GM12875 (cell line): ENCODE measurements at regions not wholly inside any gene's neighbourhood (a gene's known extent, or its start where the extent isn't known, plus 50 kb on each side); places are given as distances from the start of the nearest gene placed in this dataset.

Experiments
- H3K4me3 ChIP-seq: one replicate; pipeline ENCODE4 v1.5.1; 2011; ENCODE audit warnings: low read depth, low read length, control low read depth
- CTCF ChIP-seq: IDR thresholded peaks from 2 replicates; pipeline ENCODE4 v1.5.1; 2011; ENCODE audit warnings: low read depth, mild to moderate bottlenecking, control low read depth, inconsistent platforms, low read length, moderate library complexity, borderline replicate concordance; ENCODE audit not compliant: insufficient read depth

- TF ChIP-seq CTCF, result no peak
- H3K4me3 ChIP-seq, result no peak overlapping the region
Observed at GRCh38 chr11:16605389-16605893, 133.0 kb upstream of the C11orf58 start.

GRCh38 chr11:16604794-16605388, 133.6 kb upstream of the C11orf58 start:
- no peak overlapping the region for H3K4me3 ChIP-seq
- TF ChIP-seq CTCF, result no peak

GRCh38 chr11:16603890-16604793, 134.3 kb upstream of the C11orf58 start:
- H3K4me3 ChIP-seq, result no peak overlapping the region
- no peak for TF ChIP-seq CTCF

GRCh38 chr11:16603245-16603644, 135.2 kb upstream of the C11orf58 start:
- H3K4me3 ChIP-seq, result no peak overlapping the region
- no peak for TF ChIP-seq CTCF

GRCh38 chr11:16598906-16599305, 139.5 kb upstream of the C11orf58 start:
- TF ChIP-seq CTCF, result no peak
- no peak overlapping the region for H3K4me3 ChIP-seq

GRCh38 chr11:16598032-16598431, 140.4 kb upstream of the C11orf58 start:
- H3K4me3 ChIP-seq, result no peak overlapping the region
- TF ChIP-seq CTCF, result no peak

- H3K4me3 ChIP-seq, result no peak overlapping the region
- no peak for TF ChIP-seq CTCF
Observed at GRCh38 chr11:16596231-16596630, 142.2 kb upstream of the C11orf58 start.
